IMR-90 (cell line): ENCODE measurements at regions not wholly inside any gene's neighbourhood (a gene's known extent, or its start where the extent isn't known, plus 50 kb on each side); places are given as distances from the start of the nearest gene placed in this dataset.

ENCODE experiments used
- CEBPB ChIP-seq: IDR thresholded peaks from 2 replicates; pipeline ENCODE4 v1.6.1; 2012; ENCODE audit warnings: low read depth, low read length, improper control_type of control experiment
- CHD1 ChIP-seq: IDR thresholded peaks from 2 replicates; pipeline ENCODE4 v1.6.1; 2012; ENCODE audit warnings: low read depth, low read length, improper control_type of control experiment
- CTCF ChIP-seq: conservative IDR thresholded peaks from 2 replicates; pipeline ENCODE4 v1.5.1; 2012; ENCODE audit warnings: mild to moderate bottlenecking, low read depth, low read length, improper control_type of control experiment
- ELK1 ChIP-seq: fragments of 150-350 bp; IDR thresholded peaks from 2 replicates; pipeline ENCODE4 v1.6.1; 2016; ENCODE audit warnings: low read depth, mild to moderate bottlenecking, low read length, moderate library complexity, borderline replicate concordance
- FOS ChIP-seq: fragments of 150-350 bp; IDR thresholded peaks from 2 replicates; pipeline ENCODE4 v1.6.1; 2016; ENCODE audit warnings: low read depth, low read length
- MAFK ChIP-seq: IDR thresholded peaks from 2 replicates; pipeline ENCODE4 v1.6.1; 2012; ENCODE audit warnings: low read depth, low read length, improper control_type of control experiment
- MXI1 ChIP-seq: IDR thresholded peaks from 2 replicates; pipeline ENCODE4 v1.6.1; 2012; ENCODE audit warnings: low read depth, mild to moderate bottlenecking, low read length, moderate library complexity, borderline replicate concordance
- POLR2A ChIP-seq: IDR thresholded peaks from 2 replicates; pipeline ENCODE4 v1.6.1; 2012; ENCODE audit warnings: mild to moderate bottlenecking, low read depth, low read length
- RAD21 ChIP-seq: IDR thresholded peaks from 2 replicates; pipeline ENCODE4 v1.6.1; 2012; ENCODE audit warnings: low read length, improper control_type of control experiment
- RCOR1 ChIP-seq: IDR thresholded peaks from 2 replicates; pipeline ENCODE4 v1.6.1; 2012; ENCODE audit warnings: mild to moderate bottlenecking, low read length, improper control_type of control experiment; ENCODE audit not compliant: insufficient replicate concordance
- SMC3 ChIP-seq: fragments of 150-350 bp; IDR thresholded peaks from 2 replicates; pipeline ENCODE4 v1.6.1; 2016; ENCODE audit warnings: low read depth, mild to moderate bottlenecking, antibody characterized with exemption, low read length, moderate library complexity
- USF2 ChIP-seq: fragments of 150-350 bp; IDR thresholded peaks from 2 replicates; pipeline ENCODE4 v1.6.1; 2017; ENCODE audit warnings: mild to moderate bottlenecking, antibody characterized with exemption, low read length, low read depth

GRCh38 chr9:16276866-16277265 lies 593.6 kb downstream of the BNC2 start:
- TF ChIP-seq MXI1, result no peak
- no peak for TF ChIP-seq CTCF
- TF ChIP-seq SMC3, result no peak
- no peak for TF ChIP-seq POLR2A
- no peak for TF ChIP-seq CEBPB
- TF ChIP-seq MAFK, result no peak
- TF ChIP-seq CHD1, result no peak
- TF ChIP-seq FOS, result no peak
- no peak for TF ChIP-seq USF2
- no peak for TF ChIP-seq RAD21
- no peak for TF ChIP-seq RCOR1
- no peak for TF ChIP-seq ELK1
